GM12873 (cell line): ENCODE measurements at regions not wholly inside any gene's neighbourhood (a gene's known extent, or its start where the extent isn't known, plus 50 kb on each side); places are given as distances from the start of the nearest gene placed in this dataset.

Source experiments
- TF ChIP-seq, protein P1 (sequence below): IDR thresholded peaks from 2 replicates; pipeline ENCODE4 v1.5.1; 2012; ENCODE audit warnings: low read depth, mild to moderate bottlenecking, moderate library complexity, low read length, control low read depth; ENCODE audit not compliant: insufficient read depth; ENCODE audit errors: missing control alignments

DNA sequence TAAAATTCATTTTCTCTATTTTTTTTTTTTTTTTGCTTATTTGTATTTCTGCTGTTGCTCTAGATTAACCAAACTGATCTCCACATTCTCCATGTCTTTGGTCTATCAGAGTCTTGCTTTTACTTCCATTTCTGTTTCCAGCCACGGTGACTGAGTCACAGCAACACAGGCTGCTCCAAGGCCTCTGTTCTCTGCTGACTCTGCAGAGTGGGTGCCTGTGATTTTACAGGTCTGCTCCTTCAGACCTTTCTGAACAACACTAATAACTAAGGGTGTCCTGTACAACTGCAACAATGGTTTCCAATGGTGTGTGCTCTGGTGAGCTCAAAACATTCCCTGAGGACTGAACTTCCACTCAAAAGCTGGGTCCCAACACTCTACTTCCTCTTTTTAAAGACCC is 102.3 kb upstream of the BMP2 start:
- TF ChIP-seq, protein P1, sequence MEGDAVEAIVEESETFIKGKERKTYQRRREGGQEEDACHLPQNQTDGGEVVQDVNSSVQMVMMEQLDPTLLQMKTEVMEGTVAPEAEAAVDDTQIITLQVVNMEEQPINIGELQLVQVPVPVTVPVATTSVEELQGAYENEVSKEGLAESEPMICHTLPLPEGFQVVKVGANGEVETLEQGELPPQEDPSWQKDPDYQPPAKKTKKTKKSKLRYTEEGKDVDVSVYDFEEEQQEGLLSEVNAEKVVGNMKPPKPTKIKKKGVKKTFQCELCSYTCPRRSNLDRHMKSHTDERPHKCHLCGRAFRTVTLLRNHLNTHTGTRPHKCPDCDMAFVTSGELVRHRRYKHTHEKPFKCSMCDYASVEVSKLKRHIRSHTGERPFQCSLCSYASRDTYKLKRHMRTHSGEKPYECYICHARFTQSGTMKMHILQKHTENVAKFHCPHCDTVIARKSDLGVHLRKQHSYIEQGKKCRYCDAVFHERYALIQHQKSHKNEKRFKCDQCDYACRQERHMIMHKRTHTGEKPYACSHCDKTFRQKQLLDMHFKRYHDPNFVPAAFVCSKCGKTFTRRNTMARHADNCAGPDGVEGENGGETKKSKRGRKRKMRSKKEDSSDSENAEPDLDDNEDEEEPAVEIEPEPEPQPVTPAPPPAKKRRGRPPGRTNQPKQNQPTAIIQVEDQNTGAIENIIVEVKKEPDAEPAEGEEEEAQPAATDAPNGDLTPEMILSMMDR: no peak

DNA sequence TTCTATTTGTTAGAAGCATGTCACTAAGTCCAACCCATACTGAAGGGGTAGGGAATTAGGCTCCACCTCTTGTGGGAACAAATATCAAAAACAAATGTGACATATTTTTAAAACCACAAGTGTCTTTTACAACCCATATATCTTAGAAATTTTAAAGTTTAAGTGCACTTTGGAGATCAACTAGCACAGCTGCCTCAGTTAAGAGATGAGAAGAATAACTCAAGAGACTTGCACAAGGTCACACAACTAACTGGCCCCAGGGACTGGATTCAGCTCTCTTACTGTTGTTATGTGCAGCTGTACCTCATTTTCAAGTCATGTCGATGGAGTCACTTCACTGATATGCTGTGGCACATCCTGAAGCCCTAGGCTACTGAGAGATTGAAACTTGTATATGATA is 102.9 kb upstream of the BMP2 start:
- TF ChIP-seq, protein P1: no peak

DNA sequence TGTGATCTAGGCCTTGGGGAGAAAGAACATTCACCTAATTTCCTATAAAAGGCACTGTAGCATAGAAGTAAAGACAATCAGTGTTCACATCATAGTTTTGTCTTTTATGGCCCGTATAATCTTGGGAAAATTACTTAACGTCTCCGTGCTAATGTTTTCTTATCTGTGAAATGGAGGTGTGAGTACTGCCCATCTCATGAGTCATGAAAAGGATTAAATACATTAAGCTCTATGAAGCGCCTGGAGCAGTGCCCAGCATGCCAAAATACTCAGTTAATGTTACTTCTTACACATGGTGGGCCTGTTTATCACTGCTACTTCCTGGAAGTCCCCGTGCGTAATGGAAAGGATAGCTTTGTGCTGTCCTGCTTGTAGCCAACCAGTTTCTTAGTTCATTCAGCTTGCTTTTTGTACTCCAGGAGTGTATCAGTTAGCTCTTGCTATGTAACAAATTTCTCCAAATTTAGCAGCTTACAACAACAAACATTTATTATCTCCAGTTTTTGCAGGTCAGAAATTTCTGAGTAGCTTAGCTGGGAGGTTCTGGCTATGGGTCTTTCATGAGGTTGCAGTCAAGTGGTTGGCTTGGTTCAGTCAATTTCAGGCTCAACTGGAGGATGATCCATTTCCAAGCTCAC is 103.6 kb upstream of the BMP2 start:
- TF ChIP-seq, protein P1: no peak

DNA sequence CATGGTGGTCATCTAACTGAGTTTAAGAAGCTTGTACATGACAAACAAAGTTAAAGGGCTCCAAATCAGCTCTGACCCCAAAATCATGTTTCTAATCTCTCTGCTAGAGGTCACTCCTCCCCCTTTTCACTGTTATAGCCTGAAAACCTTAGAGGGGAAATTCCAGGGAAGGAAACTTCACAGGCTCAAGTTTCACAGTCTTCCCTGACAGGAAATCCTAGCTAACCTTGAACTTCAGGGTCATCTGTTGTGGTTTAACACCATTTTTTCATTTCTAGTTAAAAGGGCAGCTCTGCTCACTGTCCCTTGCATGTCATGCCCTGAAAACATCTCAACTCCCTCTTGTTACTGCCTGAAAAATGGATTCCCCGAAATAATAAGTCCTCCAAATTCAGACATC is 104.4 kb upstream of the BMP2 start:
- TF ChIP-seq, protein P1: no peak

DNA sequence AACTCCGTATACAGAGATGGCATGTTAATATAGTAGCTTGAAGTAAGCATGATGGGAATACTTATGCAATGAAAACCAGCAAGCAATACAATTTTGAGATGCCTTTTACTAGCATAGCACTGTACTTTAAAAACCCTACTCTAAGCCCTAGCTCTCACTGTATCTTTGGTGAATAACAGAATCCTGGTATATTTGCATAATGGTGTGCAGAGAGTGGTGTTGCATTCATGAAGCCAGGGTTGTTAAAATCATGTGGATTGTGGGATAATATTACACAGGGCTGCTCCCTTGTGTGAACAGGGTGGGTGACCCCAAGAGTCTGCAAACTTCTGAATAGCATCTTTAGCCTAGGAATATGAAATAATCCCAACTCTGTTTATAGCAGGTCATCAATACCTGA is 105.2 kb upstream of the BMP2 start:
- TF ChIP-seq, protein P1: no peak

DNA sequence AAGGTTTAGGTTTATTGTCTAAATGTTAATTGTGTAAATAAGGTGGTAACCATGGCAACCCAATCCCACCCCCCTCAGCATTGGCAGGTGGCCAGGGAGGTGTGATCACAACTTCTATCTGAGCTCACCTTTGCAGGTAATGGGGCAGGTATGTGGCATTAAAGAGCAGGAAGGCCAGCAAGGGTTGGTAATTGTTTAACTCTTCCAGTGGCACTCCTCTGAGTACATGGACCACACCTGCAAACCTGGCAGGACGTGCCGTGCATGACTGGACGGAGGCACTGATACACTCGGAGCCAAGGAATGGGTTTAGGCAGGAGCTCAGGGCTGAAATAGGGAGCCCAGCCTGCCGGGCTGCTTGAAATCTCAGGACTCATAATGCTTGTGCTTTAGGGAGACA is 107.0 kb upstream of the BMP2 start:
- TF ChIP-seq, protein P1: no peak

DNA sequence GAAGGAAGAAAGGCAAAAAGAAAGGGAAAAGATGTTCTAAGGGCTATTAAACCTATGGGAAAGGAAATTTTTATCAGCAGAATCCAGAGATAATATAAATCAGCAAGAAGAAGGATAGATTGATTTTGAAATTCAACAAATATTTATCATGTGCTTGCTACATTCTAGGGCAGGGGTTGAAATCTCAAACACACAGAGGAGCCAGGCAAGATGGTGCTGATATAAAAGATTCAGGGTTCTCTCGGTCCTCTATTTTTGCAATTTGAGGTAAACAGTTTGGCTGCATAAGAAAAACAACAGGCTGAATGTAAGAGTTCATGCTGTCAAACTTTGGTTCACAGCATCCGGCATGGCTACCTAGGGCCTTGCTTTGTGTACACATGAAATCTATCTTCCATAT is 109.6 kb upstream of the BMP2 start:
- TF ChIP-seq, protein P1: no peak
